Neural progenitor cell (in vitro differentiated cells): ENCODE measurements at regions not wholly inside any gene's neighbourhood (a gene's known extent, or its start where the extent isn't known, plus 50 kb on each side); places are given as distances from the start of the nearest gene placed in this dataset.

Experiments
- DNase-seq: peaks from one replicate; pipeline ENCODE4 v3.0.0-alpha.2; 2016; ENCODE audit warnings: low spot score
- H2AFZ ChIP-seq: fragments of 200-600 bp; sonication (generic); replicated peaks from 2 replicates; pipeline ENCODE4 v1.6.1; 2016; ENCODE audit warnings: antibody characterized with exemption
- H3F3A ChIP-seq: fragments of 200-600 bp; sonication (generic); 2 replicates; pipeline ENCODE4 v1.6.1; 2016; ENCODE audit warnings: antibody characterized with exemption, low read depth
- H3K27ac ChIP-seq: fragments of 200-600 bp; sonication (generic); 2 replicates; pipeline ENCODE4 v1.5.1; 2016; ENCODE audit warnings: mild to moderate bottlenecking
- H3K27me3 ChIP-seq: fragments of 200-600 bp; sonication (generic); 2 replicates; pipeline ENCODE4 v1.6.1; 2016; ENCODE audit warnings: mild to moderate bottlenecking, moderate library complexity
- H3K36me3 ChIP-seq: fragments of 200-600 bp; sonication (generic); 2 replicates; pipeline ENCODE4 v1.5.1; 2016
- H3K4me1 ChIP-seq: fragments of 200-600 bp; sonication (generic); 2 replicates; pipeline ENCODE4 v1.6.1; 2016; ENCODE audit warnings: mixed run types
- H3K4me2 ChIP-seq: fragments of 200-600 bp; sonication (generic); 2 replicates; pipeline ENCODE4 v1.6.1; 2016
- H3K4me3 ChIP-seq: fragments of 200-600 bp; sonication (generic); 2 replicates; pipeline ENCODE4 v1.5.1; 2016
- H3K79me2 ChIP-seq: fragments of 200-600 bp; sonication (generic); 2 replicates; pipeline ENCODE4 v1.6.1; 2016; ENCODE audit warnings: low read depth
- H3K9ac ChIP-seq: fragments of 200-600 bp; sonication (generic); 2 replicates; pipeline ENCODE4 v1.6.1; 2016
- H3K9me3 ChIP-seq: fragments of 200-600 bp; sonication (generic); 2 replicates; pipeline ENCODE4 v1.5.1; 2016; ENCODE audit warnings: low read depth
- H4K20me1 ChIP-seq: fragments of 200-600 bp; sonication (generic); 2 replicates; pipeline ENCODE4 v1.6.1; 2016; ENCODE audit warnings: low read depth
- H3K27ac Mint-ChIP-seq: 3 replicates; pipeline ENCODE4 v1.8.0; 2021; ENCODE audit warnings: mixed read lengths
- H3K27me3 Mint-ChIP-seq: 2 replicates; pipeline ENCODE4 v1.8.0; 2022; ENCODE audit warnings: low read depth, mild to moderate bottlenecking, inconsistent platforms, moderate library complexity, mixed read lengths; ENCODE audit not compliant: insufficient read depth
- H3K36me3 Mint-ChIP-seq: 3 replicates; pipeline ENCODE4 v1.8.0; 2021; ENCODE audit warnings: mixed read lengths
- H3K4me1 Mint-ChIP-seq: 3 replicates; pipeline ENCODE4 v1.8.0; 2021; ENCODE audit warnings: mixed read lengths
- H3K4me3 Mint-ChIP-seq: 3 replicates; pipeline ENCODE4 v1.8.0; 2021; ENCODE audit warnings: mild to moderate bottlenecking, moderate library complexity, mixed read lengths
- H3K9me3 Mint-ChIP-seq: 3 replicates; pipeline ENCODE4 v1.8.0; 2020; ENCODE audit warnings: mixed read lengths
- CTCF ChIP-seq: fragments of 200-600 bp; sonication (generic); IDR thresholded peaks from 2 replicates; pipeline ENCODE4 v1.5.1; 2017; ENCODE audit warnings: antibody characterized with exemption, mild to moderate bottlenecking
- EZH2 ChIP-seq: fragments of 200-600 bp; sonication (generic); IDR thresholded peaks from 2 replicates; pipeline ENCODE4 v1.6.1; 2017; ENCODE audit warnings: antibody characterized with exemption, mild to moderate bottlenecking, moderate library complexity
- EZH2phosphoT487 ChIP-seq: fragments of 200-600 bp; sonication (generic); IDR thresholded peaks from 2 replicates; pipeline ENCODE4 v1.6.1; 2017; ENCODE audit warnings: antibody characterized with exemption

GRCh38 chr19:28585796-28586195, 627.2 kb downstream of the UQCRFS1 start:
- H3K36me3 ChIP-seq, result no peaks in the 10 kb centered on the region
- no peak for DNase-seq
- H3K4me2 ChIP-seq, result no peak overlapping the region
- H3K4me3 ChIP-seq, result no peak overlapping the region
- H3K4me1 ChIP-seq, result no peaks in the 10 kb centered on the region
- no peak overlapping the region for H3K9ac ChIP-seq
- Mint-ChIP-seq H3K36me3 (no peaks in the 10 kb centered on the region), H3K27me3 (peaks cover 4% of the 10 kb centered on the region), H3K4me1 (peaks cover 10% of the 10 kb centered on the region), H3K27ac (no peak overlapping the region), H3K4me3 (no peak overlapping the region), H3K9me3 (no peaks in the 10 kb centered on the region)
- TF ChIP-seq EZH2 (no peak), CTCF (no peak), EZH2phosphoT487 (no peak)
- no peaks in the 10 kb centered on the region for H3K79me2 ChIP-seq
- H3K9me3 ChIP-seq, result no peaks in the 10 kb centered on the region
- no peaks in the 10 kb centered on the region for H3F3A ChIP-seq
- no peaks in the 10 kb centered on the region for H4K20me1 ChIP-seq
- no peak overlapping the region for H2AFZ ChIP-seq
- H3K27me3 ChIP-seq, result no peaks in the 10 kb centered on the region
- no peak overlapping the region for H3K27ac ChIP-seq

GRCh38 chr19:28583713-28584112, 629.2 kb downstream of the UQCRFS1 start:
- H3K27ac Mint-ChIP-seq, result no peak overlapping the region

GRCh38 chr19:28583242-28583641, 629.7 kb downstream of the UQCRFS1 start:
- Histone ChIP-seq H3K79me2 (no peaks in the 10 kb centered on the region), H3K4me1 (no peaks in the 10 kb centered on the region), H3K4me3 (no peak overlapping the region), H3K9ac (no peak overlapping the region), H4K20me1 (no peaks in the 10 kb centered on the region), H2AFZ (no peak overlapping the region), H3K9me3 (no peaks in the 10 kb centered on the region), H3F3A (no peaks in the 10 kb centered on the region), H3K36me3 (no peaks in the 10 kb centered on the region), H3K27ac (no peak overlapping the region), H3K4me2 (no peak overlapping the region), H3K27me3 (no peaks in the 10 kb centered on the region)
- Mint-ChIP-seq H3K27ac (no peak overlapping the region), H3K27me3 (peaks cover 4% of the 10 kb centered on the region), H3K9me3 (no peaks in the 10 kb centered on the region), H3K4me3 (no peak overlapping the region), H3K4me1 (peaks cover 16% of the 10 kb centered on the region), H3K36me3 (no peaks in the 10 kb centered on the region)
- no peak for DNase-seq
- TF ChIP-seq EZH2phosphoT487 (no peak), EZH2 (no peak), CTCF (no peak)

More at GRCh38 chr19:28583713-28584112, 629.2 kb downstream of the UQCRFS1 start:
- no peaks in the 10 kb centered on the region for H3F3A ChIP-seq
- no peaks in the 10 kb centered on the region for H3K79me2 ChIP-seq
- H3K9ac ChIP-seq, result no peak overlapping the region
- no peaks in the 10 kb centered on the region for H4K20me1 ChIP-seq
- Mint-ChIP-seq H3K4me1 (peaks cover 16% of the 10 kb centered on the region), H3K9me3 (no peaks in the 10 kb centered on the region), H3K4me3 (no peak overlapping the region), H3K27me3 (peaks cover 4% of the 10 kb centered on the region), H3K36me3 (no peaks in the 10 kb centered on the region)
- H3K4me1 ChIP-seq, result no peaks in the 10 kb centered on the region
- DNase-seq, result no peak
- no peak overlapping the region for H3K27ac ChIP-seq
- no peak overlapping the region for H3K4me3 ChIP-seq
- H3K4me2 ChIP-seq, result no peak overlapping the region
- no peaks in the 10 kb centered on the region for H3K27me3 ChIP-seq
- H3K36me3 ChIP-seq, result no peaks in the 10 kb centered on the region
- H2AFZ ChIP-seq, result no peak overlapping the region
- H3K9me3 ChIP-seq, result no peaks in the 10 kb centered on the region
- TF ChIP-seq EZH2 (no peak), EZH2phosphoT487 (no peak), CTCF (no peak)
